NK-92 treated with Interleukin-12 subunit alpha and Interleukin-12 subunit beta, amount 100 ng/mL, for 24 hours (cell line): ENCODE measurements at regions not wholly inside any gene's neighbourhood (a gene's known extent, or its start where the extent isn't known, plus 50 kb on each side); places are given as distances from the start of the nearest gene placed in this dataset.
"Not testable (repeated sequence)": the region's sequence is repeated elsewhere in the genome, so short reads cannot be mapped to it uniquely, and the experiment has no call there.

Experiments
- DNase-seq: peaks from one replicate; lab custom pipeline; 2025; lab: John Stamatoyannopoulos, UW

- no peak for DNase-seq
Measured at GRCh38 chr15:95138604-95139270, 907.4 kb downstream of the MCTP2 start.

- no peak for DNase-seq
Measured at GRCh38 chr15:95141486-95141885, 910.1 kb downstream of the MCTP2 start.

GRCh38 chr15:95142531-95142930, 911.2 kb downstream of the MCTP2 start:
- no peak for DNase-seq

- DNase-seq, result no peak
Measured at GRCh38 chr15:95146481-95146880, 915.1 kb downstream of the MCTP2 start.

- DNase-seq, result no peak
Measured at GRCh38 chr15:95148183-95148582, 916.8 kb downstream of the MCTP2 start.

- DNase-seq, result no peak
Measured at GRCh38 chr15:95149036-95149435, 917.7 kb downstream of the MCTP2 start.

- DNase-seq, result no peak
Measured at GRCh38 chr15:95149771-95150170, 918.4 kb downstream of the MCTP2 start.

- DNase-seq, result no peak
Measured at GRCh38 chr15:95150466-95150865, 919.1 kb downstream of the MCTP2 start.

- no peak for DNase-seq
Measured at GRCh38 chr15:95152741-95153140, 921.4 kb downstream of the MCTP2 start.

- not testable (repeated sequence) for DNase-seq
Measured at GRCh38 chr15:95153201-95153600, 921.8 kb downstream of the MCTP2 start.

GRCh38 chr15:95160316-95160715, 929.0 kb downstream of the MCTP2 start:
- DNase-seq, result no peak

- no peak for DNase-seq
Measured at GRCh38 chr15:95162069-95162468, 930.7 kb downstream of the MCTP2 start.

GRCh38 chr15:95162531-95162930, 931.2 kb downstream of the MCTP2 start:
- DNase-seq, result no peak

- DNase-seq, result no peak
Measured at GRCh38 chr15:95162967-95163531, 931.7 kb downstream of the MCTP2 start.

GRCh38 chr15:95168152-95168551, 936.8 kb downstream of the MCTP2 start:
- DNase-seq, result no peak

GRCh38 chr15:95168951-95169431, 937.6 kb downstream of the MCTP2 start:
- DNase-seq, result no peak

GRCh38 chr15:95169541-95170459, 938.4 kb downstream of the MCTP2 start:
- no peak for DNase-seq

GRCh38 chr15:95170561-95171380, 939.4 kb downstream of the MCTP2 start:
- DNase-seq, result no peak

- DNase-seq, result no peak
Measured at GRCh38 chr15:95171564-95171963, 940.2 kb downstream of the MCTP2 start.

GRCh38 chr15:95174301-95175259, 943.2 kb downstream of the MCTP2 start:
- DNase-seq, result no peak
